ENCODE measurements at regions not wholly inside any gene's neighbourhood (a gene's known extent, or its start where the extent isn't known, plus 50 kb on each side); places are given as distances from the start of the nearest gene placed in this dataset.

- TF ChIP-seq CTCF (IDR thresholded peaks at IDR 0.05) (no peak), POLR2A (IDR thresholded peaks at IDR 0.05) (no peak)
- H3K4me1 ChIP-seq = no peaks in the 10 kb centered on the region
- no peak overlapping the region for H3K27ac ChIP-seq
- H3K27me3 ChIP-seq = no peaks in the 10 kb centered on the region
- intact Hi-C loops (cut with DNase I) = no loop called here
- no peak overlapping the region for H3K4me3 ChIP-seq
- WGBS (ENCODE audit: insufficient coverage, low coverage, low lambda C conversion rate, missing lambda C conversion rate) = 72% methylated on average over 3 of the region's 3 CpGs
- DNase-seq = no peak
- H3K36me3 ChIP-seq = no peaks in the 10 kb centered on the region
- ATAC-seq = no peak
- H3K9me3 ChIP-seq = no peaks in the 10 kb centered on the region
Measured at GRCh38 chr12:115736360-115736759, 541.1 kb downstream of the MED13L start.

- ATAC-seq (no peak), DNase-seq (no peak)
- intact Hi-C loops (cut with DNase I) = no loop called here
- no peaks in the 10 kb centered on the region for H3K36me3 ChIP-seq
- H3K9me3 ChIP-seq = no peaks in the 10 kb centered on the region
- TF ChIP-seq CTCF (IDR thresholded peaks at IDR 0.05) = no peak
- TF ChIP-seq POLR2A (IDR thresholded peaks at IDR 0.05) = no peak
- no peak overlapping the region for H3K4me3 ChIP-seq
- no peaks in the 10 kb centered on the region for H3K27me3 ChIP-seq
- H3K27ac ChIP-seq = no peak overlapping the region
- H3K4me1 ChIP-seq = no peaks in the 10 kb centered on the region
- 31% methylated on average over 4 of the region's 4 CpGs for WGBS (ENCODE audit: insufficient coverage, low coverage, low lambda C conversion rate, missing lambda C conversion rate)
Measured at GRCh38 chr12:115730975-115731541, 546.4 kb downstream of the MED13L start.

GRCh38 chr12:115726691-115727090 is 550.8 kb downstream of the MED13L start:
- TF ChIP-seq POLR2A (IDR thresholded peaks at IDR 0.05) (no peak), CTCF (IDR thresholded peaks at IDR 0.05) (no peak)
- H3K4me3 ChIP-seq = no peak overlapping the region
- no peaks in the 10 kb centered on the region for H3K4me1 ChIP-seq
- 53% methylated on average over 5 of the region's 5 CpGs for WGBS (ENCODE audit: insufficient coverage, low coverage, low lambda C conversion rate, missing lambda C conversion rate)
- H3K27ac ChIP-seq = no peak overlapping the region
- no peaks in the 10 kb centered on the region for H3K27me3 ChIP-seq
- ATAC-seq = no peak
- intact Hi-C loops (cut with DNase I) = no loop called here
- DNase-seq = no peak
- H3K36me3 ChIP-seq = no peaks in the 10 kb centered on the region
- H3K9me3 ChIP-seq = no peaks in the 10 kb centered on the region

- Histone ChIP-seq H3K27me3 (no peaks in the 10 kb centered on the region), H3K4me1 (no peaks in the 10 kb centered on the region), H3K9me3 (no peaks in the 10 kb centered on the region), H3K4me3 (no peak overlapping the region), H3K27ac (no peak overlapping the region), H3K36me3 (no peaks in the 10 kb centered on the region)
- intact Hi-C loops (cut with DNase I) = no loop called here
- TF ChIP-seq CTCF (IDR thresholded peaks at IDR 0.05) = no peak
- TF ChIP-seq POLR2A (IDR thresholded peaks at IDR 0.05) = no peak
- 54% methylated on average over 2 of the region's 2 CpGs for WGBS (ENCODE audit: insufficient coverage, low coverage, low lambda C conversion rate, missing lambda C conversion rate)
- DNase-seq (no peak), ATAC-seq (no peak)
Measured at GRCh38 chr12:115722181-115722580, 555.3 kb downstream of the MED13L start.

- Histone ChIP-seq H3K27ac (no peak overlapping the region), H3K4me3 (no peak overlapping the region), H3K9me3 (no peaks in the 10 kb centered on the region), H3K4me1 (no peaks in the 10 kb centered on the region), H3K36me3 (no peaks in the 10 kb centered on the region), H3K27me3 (no peaks in the 10 kb centered on the region)
- DNase-seq (no peak), ATAC-seq (no peak)
- WGBS (ENCODE audit: insufficient coverage, low coverage, low lambda C conversion rate, missing lambda C conversion rate) = 56% methylated on average over 4 of the region's 4 CpGs
- intact Hi-C loops (cut with DNase I) = no loop called here
- TF ChIP-seq POLR2A (IDR thresholded peaks at IDR 0.05) (no peak), CTCF (IDR thresholded peaks at IDR 0.05) (no peak)
Measured at GRCh38 chr12:115716551-115716950, 560.9 kb downstream of the MED13L start.
